ENCODE measurements at regions not wholly inside any gene's neighbourhood (a gene's known extent, or its start where the extent isn't known, plus 50 kb on each side); places are given as distances from the start of the nearest gene placed in this dataset.

DNA sequence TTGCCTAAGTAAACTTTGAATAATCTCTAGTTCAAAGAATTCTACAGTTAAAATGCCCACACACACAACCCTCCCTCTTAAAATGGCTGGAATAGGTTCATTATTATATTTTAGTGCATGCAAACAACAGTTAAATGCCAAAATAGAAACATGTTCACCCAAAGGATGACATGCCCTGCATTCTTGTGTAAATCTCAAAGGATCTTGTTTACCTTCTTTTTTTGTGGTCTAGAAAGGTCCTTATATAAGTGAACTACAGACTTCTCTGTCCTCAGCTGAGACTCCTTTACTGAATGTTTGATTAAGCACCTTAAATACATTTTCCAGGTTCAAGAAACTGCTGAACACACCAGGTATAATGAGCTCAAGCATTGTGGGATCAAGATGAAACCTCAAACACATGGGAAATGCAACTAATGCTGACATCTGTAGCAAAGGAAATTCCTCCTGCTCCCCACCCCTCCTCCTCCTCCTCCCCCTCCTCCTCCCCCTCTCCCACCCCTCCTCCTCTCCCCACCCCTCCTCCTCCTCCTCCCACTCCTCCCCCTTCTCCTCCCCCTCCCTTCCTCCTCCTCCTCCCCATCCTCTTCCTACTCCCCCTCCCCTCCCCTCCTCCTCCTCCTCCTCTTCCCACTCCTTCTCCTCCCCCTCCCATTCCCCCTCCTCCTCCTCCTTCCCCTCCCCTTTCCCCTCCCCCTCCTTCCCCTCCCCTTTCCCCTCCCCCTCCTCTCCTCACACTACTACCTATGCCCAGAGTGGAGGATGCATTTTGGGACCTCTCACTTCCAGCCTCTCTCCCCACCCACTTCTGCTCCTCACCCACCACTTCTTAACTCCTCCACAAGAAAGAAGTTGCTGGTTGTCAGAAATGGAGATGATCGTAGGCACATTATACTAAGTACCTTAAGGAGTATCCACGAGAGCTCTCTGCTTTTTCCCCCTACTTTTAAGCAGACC lies 233.9 kb downstream of the MRPL39 start:
- ChIA-PET CTCF (no interaction called here), POLR2A (no interaction called here)
- H3K27me3 ChIP-seq (replicated peaks in 2 of 5; ENCODE audit: control insufficient read depth in 4 of 5, insufficient read depth in 5 of 5, low read length in 4 of 5), result no peaks in the 10 kb centered on the region
- peaks cover 0 to 5% (median 0%) of the 10 kb centered on the region in 5 experiments for H3K9me3 ChIP-seq (ENCODE audit: control extremely low read depth in 1 of 5, control insufficient read depth in 4 of 5, insufficient read depth in 2 of 5, low read depth in 1 of 5, low read length in 4 of 5)
- no peaks in the 10 kb centered on the region for H3K36me3 ChIP-seq (ENCODE audit: control insufficient read depth in 4 of 4, insufficient read depth in 4 of 4, low read length in 3 of 4)
- WGBS (ENCODE audit: insufficient coverage), result 100% methylated on average over 1 of the region's 2 CpGs
- no peak for DNase-seq
- no peak overlapping the region for H3K27ac ChIP-seq (ENCODE audit: insufficient read depth in 1 of 2, low read depth in 1 of 2, low read length in 2 of 2, poor library complexity in 1 of 2, severe bottlenecking in 2 of 2)
- no peaks in the 10 kb centered on the region for H3K4me1 ChIP-seq (ENCODE audit: control extremely low read depth in 1 of 4, control insufficient read depth in 4 of 4, insufficient read depth in 4 of 4, low read length in 3 of 4)
- H3K4me3 ChIP-seq (ENCODE audit: control insufficient read depth in 1 of 7, extremely low read depth in 1 of 7, insufficient read depth in 4 of 7, low read depth in 2 of 7, low read length in 6 of 7), result no peak overlapping the region

DNA sequence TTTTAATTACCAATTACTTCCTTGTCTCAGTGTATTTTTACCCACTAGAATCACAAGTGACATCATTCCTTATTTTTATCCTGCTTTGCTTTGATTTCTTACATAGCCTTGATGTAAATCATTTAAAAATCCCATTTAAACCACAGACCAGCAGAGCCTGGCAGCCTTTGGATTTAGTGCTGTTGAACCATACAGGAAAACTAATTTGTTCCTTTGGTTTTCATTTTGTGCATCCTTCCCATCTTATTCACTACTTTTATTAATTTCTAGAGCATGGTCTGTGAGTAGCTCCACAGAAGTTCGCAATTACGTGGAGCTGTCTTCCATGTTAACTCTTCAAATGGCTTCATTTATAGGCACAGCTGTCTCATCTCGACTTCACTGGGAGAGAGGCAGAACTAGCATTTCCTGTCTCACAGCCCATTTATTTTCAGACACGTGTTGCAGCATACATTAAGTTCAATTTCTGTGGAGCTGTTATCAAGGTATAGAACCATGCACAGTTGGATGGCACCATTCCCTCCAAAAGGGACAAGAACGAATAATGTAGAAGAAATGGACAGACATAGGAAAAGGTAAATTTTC lies 235.3 kb downstream of the MRPL39 start:
- Histone ChIP-seq H3K27me3 (replicated peaks in 2 of 5; ENCODE audit: control insufficient read depth in 4 of 5, insufficient read depth in 5 of 5, low read length in 4 of 5) (no peaks in the 10 kb centered on the region), H3K4me1 (ENCODE audit: control extremely low read depth in 1 of 4, control insufficient read depth in 4 of 4, insufficient read depth in 4 of 4, low read length in 3 of 4) (no peaks in the 10 kb centered on the region), H3K36me3 (ENCODE audit: control insufficient read depth in 4 of 4, insufficient read depth in 4 of 4, low read length in 3 of 4) (no peaks in the 10 kb centered on the region), H3K27ac (ENCODE audit: insufficient read depth in 1 of 2, low read depth in 1 of 2, low read length in 2 of 2, poor library complexity in 1 of 2, severe bottlenecking in 2 of 2) (no peak overlapping the region), H3K4me3 (ENCODE audit: control insufficient read depth in 1 of 7, extremely low read depth in 1 of 7, insufficient read depth in 4 of 7, low read depth in 2 of 7, low read length in 6 of 7) (no peak overlapping the region), H3K9me3 (ENCODE audit: control extremely low read depth in 1 of 5, control insufficient read depth in 4 of 5, insufficient read depth in 2 of 5, low read depth in 1 of 5, low read length in 4 of 5) (no peaks in the 10 kb centered on the region)
- WGBS (ENCODE audit: insufficient coverage), result 72% methylated on average over 4 of the region's 5 CpGs
- ChIA-PET POLR2A (no interaction called here), CTCF (no interaction called here)
- no peak for DNase-seq

DNA sequence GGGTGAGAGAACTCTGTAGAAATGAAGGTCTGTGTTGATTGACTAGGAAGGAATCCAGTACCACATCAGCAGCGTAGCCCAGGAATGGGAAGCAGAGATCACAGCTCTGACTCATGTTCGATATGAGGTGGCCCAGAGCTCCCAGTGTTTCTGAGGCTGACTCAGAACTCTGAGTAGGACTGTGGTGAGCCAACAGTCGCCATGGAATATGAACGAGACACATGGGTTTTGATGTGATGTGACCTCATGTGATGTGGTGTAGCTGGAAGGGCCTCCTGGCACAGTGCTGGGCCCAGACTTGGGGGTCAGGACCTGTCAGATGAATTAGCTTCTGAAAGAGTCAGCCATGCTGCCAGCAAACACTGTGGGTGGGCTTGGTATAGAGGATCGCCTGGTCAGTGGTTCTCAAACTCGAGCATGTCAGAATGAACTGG lies 237.0 kb downstream of the MRPL39 start:
- no peaks in the 10 kb centered on the region for H3K36me3 ChIP-seq (ENCODE audit: control insufficient read depth in 4 of 4, insufficient read depth in 4 of 4, low read length in 3 of 4)
- H3K4me3 ChIP-seq (ENCODE audit: control insufficient read depth in 1 of 7, extremely low read depth in 1 of 7, insufficient read depth in 4 of 7, low read depth in 2 of 7, low read length in 6 of 7), result no peak overlapping the region
- CTCF ChIA-PET, result no interaction called here
- WGBS (ENCODE audit: insufficient coverage), result 98% methylated on average over 6 of the region's 6 CpGs
- H3K27me3 ChIP-seq (replicated peaks in 2 of 5; ENCODE audit: control insufficient read depth in 4 of 5, insufficient read depth in 5 of 5, low read length in 4 of 5), result no peaks in the 10 kb centered on the region
- no peak for DNase-seq
- POLR2A ChIA-PET, result no interaction called here
- H3K4me1 ChIP-seq (ENCODE audit: control extremely low read depth in 1 of 4, control insufficient read depth in 4 of 4, insufficient read depth in 4 of 4, low read length in 3 of 4), result no peaks in the 10 kb centered on the region
- H3K9me3 ChIP-seq (ENCODE audit: control extremely low read depth in 1 of 5, control insufficient read depth in 4 of 5, insufficient read depth in 2 of 5, low read depth in 1 of 5, low read length in 4 of 5), result no peaks in the 10 kb centered on the region
- no peak overlapping the region for H3K27ac ChIP-seq (ENCODE audit: insufficient read depth in 1 of 2, low read depth in 1 of 2, low read length in 2 of 2, poor library complexity in 1 of 2, severe bottlenecking in 2 of 2)

DNA sequence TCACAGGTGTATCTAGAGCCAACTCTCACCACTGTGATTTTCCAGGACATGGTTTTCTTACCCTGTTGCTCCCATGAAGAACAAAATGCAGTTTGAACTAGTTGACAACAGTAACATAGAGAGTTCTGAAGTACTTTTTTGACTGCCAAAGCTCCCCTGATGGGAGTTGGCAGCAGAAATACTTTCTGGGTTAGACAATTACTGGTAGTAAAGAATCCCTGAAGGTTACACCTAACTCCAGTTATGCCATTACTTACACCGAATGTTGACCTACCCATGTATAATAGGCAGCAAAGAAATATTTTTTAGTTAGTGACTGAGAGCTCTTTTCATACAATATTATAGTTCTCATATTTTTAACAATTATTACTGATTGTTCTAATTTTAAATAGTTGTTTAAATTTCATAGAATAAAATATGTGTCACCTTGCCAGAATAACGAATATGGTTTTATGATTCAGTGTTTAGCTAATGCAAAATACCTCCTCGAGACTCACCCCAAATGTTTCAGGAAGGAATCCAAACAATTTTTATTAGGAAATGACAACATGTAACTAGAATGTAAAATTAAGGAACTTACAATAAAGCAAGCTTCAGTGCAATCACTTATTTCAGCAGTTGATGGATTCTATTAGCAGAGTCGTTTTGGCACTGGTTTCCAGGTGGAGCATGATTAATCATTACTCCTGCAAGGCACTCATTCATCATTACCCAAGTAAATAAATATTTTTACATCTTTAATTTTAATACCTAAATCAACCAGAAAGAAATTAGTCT lies 237.6 kb downstream of the MRPL39 start:
- 88% methylated on average over 1 of the region's 4 CpGs for WGBS (ENCODE audit: insufficient coverage)
- ChIA-PET CTCF (interaction anchor here (1.7 kb wide), 1 partner anchor 15 kb away, joined by 4 read pairs; no protein-coding TSS in a partner anchor), POLR2A (no interaction called here)
- H3K4me1 ChIP-seq (ENCODE audit: control extremely low read depth in 1 of 4, control insufficient read depth in 4 of 4, insufficient read depth in 4 of 4, low read length in 3 of 4), result no peaks in the 10 kb centered on the region
- DNase-seq, result no peak
- no peaks in the 10 kb centered on the region for H3K36me3 ChIP-seq (ENCODE audit: control insufficient read depth in 4 of 4, insufficient read depth in 4 of 4, low read length in 3 of 4)
- no peak overlapping the region for H3K27ac ChIP-seq (ENCODE audit: insufficient read depth in 1 of 2, low read depth in 1 of 2, low read length in 2 of 2, poor library complexity in 1 of 2, severe bottlenecking in 2 of 2)
- no peaks in the 10 kb centered on the region for H3K27me3 ChIP-seq (replicated peaks in 2 of 5; ENCODE audit: control insufficient read depth in 4 of 5, insufficient read depth in 5 of 5, low read length in 4 of 5)
- H3K9me3 ChIP-seq (ENCODE audit: control extremely low read depth in 1 of 5, control insufficient read depth in 4 of 5, insufficient read depth in 2 of 5, low read depth in 1 of 5, low read length in 4 of 5), result no peaks in the 10 kb centered on the region
- no peak overlapping the region for H3K4me3 ChIP-seq (ENCODE audit: control insufficient read depth in 1 of 7, extremely low read depth in 1 of 7, insufficient read depth in 4 of 7, low read depth in 2 of 7, low read length in 6 of 7)

DNA sequence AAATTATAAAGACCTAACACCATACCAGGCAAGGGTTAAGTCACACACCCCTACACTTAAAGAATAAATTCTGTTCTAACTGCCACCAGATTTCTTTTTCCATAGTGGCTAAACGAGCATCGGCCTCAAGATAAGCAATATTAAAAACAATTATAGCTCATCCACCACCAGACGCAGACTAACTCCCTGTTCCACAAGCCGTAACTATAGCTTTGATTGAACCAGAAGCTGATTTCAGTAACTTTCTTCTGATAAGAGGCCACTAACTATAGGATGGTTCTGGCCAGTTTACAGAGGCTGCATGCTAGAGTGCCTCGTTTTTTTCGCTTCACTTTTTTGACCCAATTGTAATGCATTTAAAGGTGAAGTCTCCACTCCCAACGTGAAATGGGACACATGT lies 238.8 kb downstream of the MRPL39 start:
- CTCF ChIA-PET, result interaction anchor here (1.7 kb wide), 1 partner anchor 16 kb away, joined by 4 read pairs; no protein-coding TSS in a partner anchor
- POLR2A ChIA-PET, result no interaction called here
- no peaks in the 10 kb centered on the region for H3K36me3 ChIP-seq (ENCODE audit: control insufficient read depth in 4 of 4, insufficient read depth in 4 of 4, low read length in 3 of 4)

DNA sequence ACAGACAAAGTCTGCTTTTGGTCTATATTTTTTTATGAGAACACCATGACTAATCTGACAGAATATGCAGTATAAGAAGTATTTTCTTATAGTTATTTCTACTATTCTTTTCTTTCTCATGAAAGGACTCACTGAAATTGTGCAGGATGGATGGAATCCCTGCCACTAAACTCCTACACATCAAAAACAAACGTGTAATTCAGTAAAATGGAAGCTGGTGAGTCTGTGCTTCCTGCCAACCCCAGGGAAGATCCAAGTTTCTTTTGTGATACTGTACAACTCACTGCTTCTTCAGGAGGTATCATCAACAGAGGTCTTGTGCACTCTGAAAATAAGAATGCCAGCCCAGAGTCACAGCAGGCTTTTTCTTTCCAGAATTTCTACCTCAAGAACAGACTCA lies 241.2 kb downstream of the MRPL39 start:
- Histone ChIP-seq H3K9me3 (ENCODE audit: control extremely low read depth in 1 of 5, control insufficient read depth in 4 of 5, insufficient read depth in 2 of 5, low read depth in 1 of 5, low read length in 4 of 5) (no peaks in the 10 kb centered on the region), H3K27ac (ENCODE audit: insufficient read depth in 1 of 2, low read depth in 1 of 2, low read length in 2 of 2, poor library complexity in 1 of 2, severe bottlenecking in 2 of 2) (no peak overlapping the region), H3K36me3 (ENCODE audit: control insufficient read depth in 4 of 4, insufficient read depth in 4 of 4, low read length in 3 of 4) (no peaks in the 10 kb centered on the region), H3K4me1 (ENCODE audit: control extremely low read depth in 1 of 4, control insufficient read depth in 4 of 4, insufficient read depth in 4 of 4, low read length in 3 of 4) (no peaks in the 10 kb centered on the region), H3K4me3 (ENCODE audit: control insufficient read depth in 1 of 7, extremely low read depth in 1 of 7, insufficient read depth in 4 of 7, low read depth in 2 of 7, low read length in 6 of 7) (no peak overlapping the region), H3K27me3 (replicated peaks in 2 of 5; ENCODE audit: control insufficient read depth in 4 of 5, insufficient read depth in 5 of 5, low read length in 4 of 5) (no peaks in the 10 kb centered on the region)
- no peak for DNase-seq
- WGBS (ENCODE audit: insufficient coverage), result 100% methylated on average over 1 of the region's 1 CpG
- ChIA-PET CTCF (no interaction called here), POLR2A (no interaction called here)

More for the DNA sequence above, 238.8 kb downstream of the MRPL39 start:
- Histone ChIP-seq H3K4me1 (ENCODE audit: control extremely low read depth in 1 of 4, control insufficient read depth in 4 of 4, insufficient read depth in 4 of 4, low read length in 3 of 4) (no peaks in the 10 kb centered on the region), H3K9me3 (ENCODE audit: control extremely low read depth in 1 of 5, control insufficient read depth in 4 of 5, insufficient read depth in 2 of 5, low read depth in 1 of 5, low read length in 4 of 5) (no peaks in the 10 kb centered on the region), H3K27ac (ENCODE audit: insufficient read depth in 1 of 2, low read depth in 1 of 2, low read length in 2 of 2, poor library complexity in 1 of 2, severe bottlenecking in 2 of 2) (no peak overlapping the region), H3K27me3 (replicated peaks in 2 of 5; ENCODE audit: control insufficient read depth in 4 of 5, insufficient read depth in 5 of 5, low read length in 4 of 5) (no peaks in the 10 kb centered on the region), H3K4me3 (ENCODE audit: control insufficient read depth in 1 of 7, extremely low read depth in 1 of 7, insufficient read depth in 4 of 7, low read depth in 2 of 7, low read length in 6 of 7) (no peak overlapping the region)
- 92% methylated on average over 4 of the region's 7 CpGs for WGBS (ENCODE audit: insufficient coverage)
- DNase-seq, result no peak
